ENCODE measurements at regions not wholly inside any gene's neighbourhood (a gene's known extent, or its start where the extent isn't known, plus 50 kb on each side); places are given as distances from the start of the nearest gene placed in this dataset.

- no TSS peak for BruUV-seq (replicated peaks)
- Histone ChIP-seq H3K9me1 (ENCODE audit: control insufficient read depth, insufficient read depth, low read length) (no peaks in the 10 kb centered on the region), H4K20me1 (replicated peaks; ENCODE audit: control insufficient read depth, insufficient read depth, low read length) (no peaks in the 10 kb centered on the region), H3K27ac (ENCODE audit: extremely low read depth, low read depth, low read length) (no peak overlapping the region), H3K4me1 (replicated peaks in 1 of 2; ENCODE audit: control insufficient read depth in 2 of 2, insufficient read depth in 2 of 2, low read length in 2 of 2) (no peaks in the 10 kb centered on the region), H3K9me3 (replicated peaks; ENCODE audit: control insufficient read depth, insufficient read depth, low read depth, low read length) (no peaks in the 10 kb centered on the region), H3K4me3 (no peak overlapping the region), H3K79me2 (ENCODE audit: control insufficient read depth, insufficient read depth, low read length) (no peaks in the 10 kb centered on the region), H3K36me3 (ENCODE audit: control insufficient read depth, insufficient read depth, low read length) (no peaks in the 10 kb centered on the region), H2AFZ (ENCODE audit: low read depth, low read length) (no peak overlapping the region), H3K9ac (ENCODE audit: insufficient read depth in 1 of 2, low read depth in 2 of 2, low read length in 2 of 2) (no peak overlapping the region), H3K27me3 (ENCODE audit: control insufficient read depth in 2 of 2, insufficient read depth in 2 of 2, low read length in 2 of 2) (no peaks in the 10 kb centered on the region), H3K4me2 (ENCODE audit: insufficient read depth, low read length) (no peak overlapping the region)
- TF ChIP-seq ZBED1 (IDR thresholded peaks at IDR 0.05) (no peak), BMI1 (IDR thresholded peaks at IDR 0.05; ENCODE audit: low read length) (no peak), HNRNPK (IDR thresholded peaks at IDR 0.05; ENCODE audit: low read depth, low read length, poor library complexity, severe bottlenecking) (no peak), STAT5A (IDR thresholded peaks at IDR 0.05; ENCODE audit: borderline replicate concordance, low read length) (no peak), ZNF707 (CRISPR knock-in tag; conservative IDR thresholded peaks at IDR 0.05) (no peak), CEBPB (tag; IDR thresholded peaks at IDR 0.05) (no peak), SMAD1 (IDR thresholded peaks at IDR 0.05; ENCODE audit: low read depth, low read length, partially characterized antibody) (no peak), MEF2D (tag; conservative IDR thresholded peaks at IDR 0.05; ENCODE audit: low read depth) (no peak), EP300 (IDR thresholded peaks at IDR 0.05; ENCODE audit: low read length) (no peak), ELF2 (CRISPR knock-in tag; IDR thresholded peaks at IDR 0.05) (no peak)
- intact Hi-C loops (cut with micrococcal nuclease) (no loop called here), in situ Hi-C loops (cut with MboI) (no loop called here)
- WGBS (ENCODE audit: insufficient coverage, low coverage, missing lambda C conversion rate): 0% methylated on average over 1 of the region's 1 CpG
- ATAC-seq (no peak), FAIRE-seq (no peak), DNase-seq (ENCODE audit: extremely low read depth in 1 of 4, low spot score in 3 of 4) (no peak)
- POLR2A ChIA-PET: no interaction called here
- CTCF ChIA-PET (ENCODE audit: low intra/inter-chr PET ratio): no interaction called here
Measured at GRCh38 chr7:124403587-124403986, 362.0 kb downstream of the GPR37 start.

Data from K562 (cell line).